Uterus (tissue), 2 donors: ENCODE measurements at regions not wholly inside any gene's neighbourhood (a gene's known extent, or its start where the extent isn't known, plus 50 kb on each side); places are given as distances from the start of the nearest gene placed in this dataset.

ENCODE experiments used
- POLR2A ChIP-seq, 2 donors: fragments of 450-650 bp; IDR thresholded peaks; one replicate each; pipeline ENCODE4 v1.6.1; 2016; ENCODE audit warnings: antibody characterized with exemption in 2 of 2, mild to moderate bottlenecking in 1 of 2, moderate library complexity in 1 of 2
- TF ChIP-seq, protein P1 (sequence below), 4 experiments: fragments of 200-600 bp in 2 of 4; fragments of 450-650 bp in 2 of 4; sonication (generic) in 2 of 4; IDR thresholded peaks; one replicate each; pipeline ENCODE4 v1.5.1; 2016 to 2019; ENCODE audit warnings: antibody characterized with exemption in 4 of 4, mild to moderate bottlenecking in 2 of 4, moderate library complexity in 1 of 4

DNA sequence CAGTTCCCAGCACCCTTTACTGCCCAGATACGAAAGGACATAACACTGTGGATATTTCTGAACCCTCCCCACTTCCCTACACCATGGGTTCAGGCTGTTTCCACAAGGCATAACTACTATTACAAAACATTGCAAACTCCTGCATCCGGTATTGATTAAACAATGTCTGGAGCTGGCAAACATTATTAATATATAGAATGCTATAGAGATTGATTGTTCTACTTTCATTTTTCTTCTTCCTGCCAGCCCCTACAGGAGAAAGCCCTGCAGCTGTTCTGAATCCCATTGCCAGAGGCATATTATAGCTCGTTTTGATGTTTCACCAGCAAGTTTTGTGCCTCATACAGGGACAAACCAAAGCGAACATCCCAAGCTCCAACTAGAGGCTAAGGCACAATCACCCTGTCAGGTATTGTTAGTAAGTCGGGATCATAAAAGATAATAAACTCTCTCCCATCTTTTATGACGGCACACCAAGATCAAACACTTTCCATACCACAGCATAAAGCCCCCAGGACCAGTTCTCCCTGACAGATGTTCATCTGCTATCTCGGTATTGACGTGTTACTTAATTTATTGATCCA lies 331.1 kb upstream of the NT5E start:
- TF ChIP-seq POLR2A (IDR thresholded peaks at IDR 0.05) = no peak
- TF ChIP-seq, protein P1, sequence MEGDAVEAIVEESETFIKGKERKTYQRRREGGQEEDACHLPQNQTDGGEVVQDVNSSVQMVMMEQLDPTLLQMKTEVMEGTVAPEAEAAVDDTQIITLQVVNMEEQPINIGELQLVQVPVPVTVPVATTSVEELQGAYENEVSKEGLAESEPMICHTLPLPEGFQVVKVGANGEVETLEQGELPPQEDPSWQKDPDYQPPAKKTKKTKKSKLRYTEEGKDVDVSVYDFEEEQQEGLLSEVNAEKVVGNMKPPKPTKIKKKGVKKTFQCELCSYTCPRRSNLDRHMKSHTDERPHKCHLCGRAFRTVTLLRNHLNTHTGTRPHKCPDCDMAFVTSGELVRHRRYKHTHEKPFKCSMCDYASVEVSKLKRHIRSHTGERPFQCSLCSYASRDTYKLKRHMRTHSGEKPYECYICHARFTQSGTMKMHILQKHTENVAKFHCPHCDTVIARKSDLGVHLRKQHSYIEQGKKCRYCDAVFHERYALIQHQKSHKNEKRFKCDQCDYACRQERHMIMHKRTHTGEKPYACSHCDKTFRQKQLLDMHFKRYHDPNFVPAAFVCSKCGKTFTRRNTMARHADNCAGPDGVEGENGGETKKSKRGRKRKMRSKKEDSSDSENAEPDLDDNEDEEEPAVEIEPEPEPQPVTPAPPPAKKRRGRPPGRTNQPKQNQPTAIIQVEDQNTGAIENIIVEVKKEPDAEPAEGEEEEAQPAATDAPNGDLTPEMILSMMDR (IDR thresholded peaks at IDR 0.05) = no peak
